GM18861 (cell line): ENCODE measurements at regions not wholly inside any gene's neighbourhood (a gene's known extent, or its start where the extent isn't known, plus 50 kb on each side); places are given as distances from the start of the nearest gene placed in this dataset.

Experiments
- ATAC-seq: cut with Tn5 transposase; IDR thresholded peaks from one replicate; pipeline ENCODE4 v1.9.1; 2021; ENCODE audit not compliant: unreplicated experiment

DNA sequence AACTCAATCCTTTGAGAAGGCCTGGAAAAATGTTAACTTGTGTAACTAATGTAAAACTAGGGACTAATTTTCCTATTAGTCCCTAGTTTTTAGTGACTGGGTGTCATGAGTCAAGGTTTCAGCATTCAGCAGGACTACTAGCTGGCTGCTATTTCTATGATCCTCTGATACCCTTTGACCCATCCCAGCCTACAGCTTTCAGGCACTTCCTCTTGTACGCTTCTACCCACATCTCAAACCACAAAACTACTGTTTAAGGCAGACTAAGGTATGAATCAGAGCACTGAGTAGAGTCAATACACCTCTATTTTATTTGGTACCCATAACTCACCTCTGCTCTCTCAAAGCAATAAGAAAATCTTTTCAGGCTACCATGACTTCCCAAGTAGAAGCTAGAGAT lies 809.6 kb downstream of the PDHA2 start:
- no peak for ATAC-seq

DNA sequence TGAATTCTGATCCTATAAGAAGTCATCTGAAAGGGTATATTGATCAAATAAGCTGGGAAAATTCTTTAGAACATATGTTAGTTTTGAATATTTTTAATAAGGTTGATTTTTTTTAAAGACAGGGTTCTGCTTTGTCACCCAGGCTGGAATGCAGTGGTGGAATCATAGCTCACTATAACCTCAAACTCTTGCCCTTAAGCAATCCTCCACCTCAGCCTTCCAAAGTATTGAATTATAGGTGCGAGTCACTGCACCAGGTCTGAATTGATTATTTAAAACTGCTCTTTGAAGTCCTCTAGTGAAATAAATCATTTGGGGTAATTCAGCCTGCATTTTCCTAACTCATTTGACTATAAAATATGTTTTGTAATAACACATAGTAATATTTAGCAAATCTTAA lies 812.3 kb downstream of the PDHA2 start:
- ATAC-seq: no peak

DNA sequence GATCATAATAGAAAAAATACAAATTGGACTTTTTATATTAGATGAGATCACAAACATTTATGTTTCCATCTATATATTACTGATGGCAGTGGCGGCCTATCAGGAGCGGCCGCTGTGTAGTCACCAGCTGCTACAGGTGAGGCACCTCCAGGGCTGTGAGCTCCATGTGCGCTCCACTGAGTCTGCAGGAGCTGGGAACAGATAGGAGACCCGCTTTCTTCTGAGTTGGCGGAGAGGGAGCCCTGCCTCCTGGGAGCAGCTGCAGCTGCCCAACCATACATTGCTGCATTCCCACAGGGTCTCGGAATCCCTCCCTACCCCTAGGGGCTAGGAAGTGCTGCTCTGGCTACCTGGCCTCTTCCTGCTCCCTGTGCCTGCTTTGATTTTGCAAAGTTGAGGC lies 812.9 kb downstream of the PDHA2 start:
- ATAC-seq: no peak

DNA sequence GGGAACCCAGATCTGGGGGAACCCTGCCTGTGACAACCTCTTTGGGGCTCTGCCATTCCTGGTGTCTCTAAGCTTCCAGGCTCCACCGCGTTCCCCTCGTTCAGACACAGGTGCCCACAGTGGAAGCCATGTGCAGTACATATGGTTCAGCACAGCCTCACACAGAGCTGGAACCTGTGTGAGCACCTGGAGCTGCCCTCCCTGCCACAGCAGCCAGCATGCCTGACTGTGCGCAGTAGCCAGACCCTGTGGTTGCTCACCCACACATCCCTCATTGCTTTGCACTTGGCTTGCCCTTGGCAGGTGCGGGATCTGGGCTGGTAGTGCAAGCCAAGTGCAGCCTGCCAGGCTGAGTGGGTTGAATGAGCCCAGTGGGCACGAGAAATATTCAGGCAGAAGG lies 814.2 kb downstream of the PDHA2 start:
- no peak for ATAC-seq

DNA sequence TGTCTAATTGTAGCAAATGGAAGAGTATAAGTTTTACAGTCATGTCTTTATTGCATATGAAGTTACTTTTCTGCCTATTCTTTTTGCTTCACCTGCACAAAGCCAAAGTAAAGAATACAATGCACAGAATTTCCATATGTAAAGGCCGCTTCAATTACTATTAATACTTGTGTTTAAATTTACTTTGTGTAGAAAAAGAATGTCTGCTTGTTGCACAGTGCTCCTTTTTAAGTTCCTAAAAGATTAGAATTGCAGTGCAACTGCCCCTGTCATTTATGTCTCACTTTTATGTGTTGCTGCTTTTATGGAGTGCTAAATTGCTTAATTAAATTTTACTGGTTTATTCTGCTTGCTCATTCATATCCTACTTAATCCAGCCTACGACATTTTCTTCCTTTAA lies 830.5 kb downstream of the PDHA2 start:
- no peak for ATAC-seq

DNA sequence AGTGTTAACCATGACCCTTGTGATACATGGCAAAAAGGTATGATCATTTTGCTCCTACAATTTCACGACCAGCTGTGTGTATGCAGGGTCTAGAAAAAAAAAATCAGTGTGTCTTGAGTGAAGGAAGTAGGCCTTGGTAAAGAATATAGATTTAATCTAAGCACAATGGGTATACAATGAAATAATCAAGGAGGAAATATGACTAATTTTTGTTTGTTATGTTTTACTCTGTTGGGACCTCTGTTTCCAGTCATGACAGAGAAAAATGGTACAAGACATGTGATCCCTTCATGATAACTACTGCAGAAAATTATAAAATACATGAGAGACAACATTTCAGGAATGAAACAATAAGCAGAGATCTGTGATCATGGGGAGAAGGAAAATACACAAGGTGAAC lies 835.5 kb downstream of the PDHA2 start:
- ATAC-seq: no peak

DNA sequence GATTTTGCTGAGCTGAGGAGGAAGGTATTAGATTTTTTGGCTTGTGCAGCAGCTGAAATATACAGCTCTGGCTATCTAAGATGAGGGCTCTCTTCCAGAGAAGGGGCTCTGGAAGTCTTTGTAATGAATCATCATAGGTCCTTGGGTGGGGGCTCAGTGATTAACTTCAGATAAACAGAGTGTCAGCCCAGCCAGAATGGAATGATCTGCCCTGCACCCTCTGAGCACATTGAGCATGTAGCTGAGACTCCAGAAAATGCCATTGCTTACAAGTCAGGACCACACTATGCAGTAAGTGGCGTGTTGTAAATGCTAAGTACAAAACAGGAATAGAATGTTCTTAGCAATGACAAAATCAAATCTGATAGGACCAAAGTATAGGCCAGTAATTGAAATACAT lies 836.0 kb downstream of the PDHA2 start:
- ATAC-seq: no peak

DNA sequence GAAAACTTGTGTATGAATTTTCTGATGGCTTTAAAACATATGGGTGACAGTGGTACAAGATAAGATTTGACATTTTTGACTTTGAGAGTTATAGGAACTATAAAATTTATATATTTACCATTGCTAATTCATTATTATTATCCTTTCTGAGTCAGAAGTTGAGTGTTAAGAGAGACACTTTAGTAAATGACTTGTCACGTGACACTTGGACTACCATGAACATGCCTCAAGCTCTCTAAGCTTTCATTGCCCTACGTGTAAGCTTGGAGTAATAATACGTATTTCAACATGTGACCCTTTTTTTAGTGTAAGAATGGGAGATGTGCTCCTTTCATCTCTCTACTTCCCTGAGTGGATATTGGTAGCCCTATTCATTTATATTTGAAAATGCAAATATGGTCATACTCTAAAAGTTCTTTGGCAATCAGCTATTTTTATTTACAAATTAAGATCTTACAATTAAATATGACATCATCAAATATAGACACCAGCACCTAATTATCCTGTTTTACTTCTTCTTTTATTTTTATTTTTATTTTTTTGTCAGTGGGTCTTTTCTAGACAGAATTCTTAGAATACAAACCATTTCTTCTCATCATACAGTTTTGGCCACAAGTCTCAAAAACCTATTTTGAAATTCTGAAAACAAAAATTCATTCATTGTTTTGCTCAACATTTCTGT lies 837.0 kb downstream of the PDHA2 start:
- ATAC-seq: no peak

DNA sequence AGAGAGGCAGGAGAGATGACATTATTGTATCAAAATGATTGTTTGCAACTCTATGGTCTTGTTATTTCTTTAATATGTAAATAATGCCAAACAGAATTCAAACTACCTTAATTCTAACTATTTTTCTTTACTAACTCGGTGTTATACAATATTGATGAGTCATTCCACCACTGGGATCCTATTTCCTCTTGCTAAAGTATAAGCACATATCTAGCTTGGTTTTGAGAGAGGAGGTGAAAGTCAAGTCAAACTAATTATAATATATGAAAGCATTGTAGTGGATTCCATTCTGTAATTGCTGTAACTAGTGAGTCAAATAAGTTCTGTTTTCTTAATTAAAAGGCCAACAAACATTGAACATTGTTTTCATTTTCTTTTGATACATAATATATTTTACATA lies 837.6 kb downstream of the PDHA2 start:
- no peak for ATAC-seq

DNA sequence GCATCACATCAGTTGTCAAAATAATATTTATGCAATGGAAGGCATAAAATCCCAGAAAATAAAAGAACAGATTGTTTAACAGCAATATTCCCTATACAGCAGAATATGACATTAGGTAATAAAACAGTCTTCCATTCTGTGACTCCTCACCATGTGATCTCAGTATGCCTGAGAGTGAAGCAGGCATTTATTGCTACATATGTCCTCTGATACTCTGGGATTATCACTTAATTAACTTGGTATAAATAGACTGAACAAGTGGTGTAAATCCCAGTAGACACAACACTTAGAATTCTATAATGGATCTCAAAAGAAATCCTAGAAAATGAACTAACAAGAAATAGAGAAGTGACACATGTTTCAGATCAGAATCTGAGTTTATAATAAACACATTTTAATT lies 841.3 kb downstream of the PDHA2 start:
- ATAC-seq: no peak

DNA sequence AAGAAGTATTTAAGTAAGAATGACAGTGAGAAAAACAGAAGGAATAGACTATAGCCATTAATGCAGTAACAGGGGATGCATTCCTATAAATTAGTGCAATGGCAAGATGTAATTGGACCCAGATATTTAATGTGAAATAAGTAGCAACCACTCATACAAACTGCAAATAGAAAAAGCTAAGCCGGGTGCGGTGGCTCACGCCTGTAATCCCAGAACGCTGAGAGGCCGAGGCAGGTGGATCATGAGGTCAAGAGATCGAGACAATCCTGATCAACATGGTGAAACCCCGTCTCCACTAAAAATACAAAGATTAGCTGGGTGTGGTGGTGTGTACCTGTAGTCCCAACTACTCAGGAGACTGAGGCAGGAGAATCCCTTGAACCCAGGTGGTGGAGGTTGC lies 845.8 kb downstream of the PDHA2 start:
- no peak for ATAC-seq

DNA sequence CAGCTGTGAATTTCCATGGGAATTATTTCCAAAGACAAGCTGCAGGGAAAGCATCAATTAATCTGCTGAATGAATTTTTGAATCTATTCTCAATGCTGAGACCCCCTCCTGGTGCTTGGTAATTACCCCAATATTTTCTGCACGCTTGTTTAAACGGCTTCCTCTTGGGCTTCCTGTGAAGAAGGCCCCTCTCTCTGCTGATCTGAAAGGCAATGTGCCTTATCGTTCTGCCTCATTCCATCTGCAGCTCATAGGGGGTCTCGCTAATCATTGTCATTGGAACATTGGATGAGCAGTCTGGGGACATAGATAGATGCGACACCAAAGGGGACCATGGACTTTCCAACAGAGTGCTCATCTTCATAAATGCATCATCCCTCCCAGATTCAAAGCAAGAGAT lies 851.6 kb downstream of the PDHA2 start:
- no peak for ATAC-seq

DNA sequence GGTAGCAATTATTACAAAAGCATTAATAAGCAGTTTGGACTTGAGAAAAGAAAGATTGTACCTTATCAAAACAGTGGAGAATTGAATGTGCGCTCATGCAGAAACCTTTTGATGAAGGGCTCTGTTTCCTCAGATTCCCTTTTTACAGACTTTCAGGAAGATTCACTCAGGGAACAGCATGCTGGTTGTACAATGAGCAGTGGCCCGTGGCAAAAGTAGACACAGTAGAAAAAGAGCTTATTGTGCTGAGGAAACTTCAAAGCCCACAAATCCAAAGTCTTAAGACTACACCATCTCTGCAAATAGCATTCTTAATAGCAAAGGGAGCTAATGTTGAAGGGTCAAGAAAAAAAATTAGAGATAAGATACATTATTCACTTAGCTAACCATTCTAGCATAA lies 858.9 kb downstream of the PDHA2 start:
- ATAC-seq: no peak

DNA sequence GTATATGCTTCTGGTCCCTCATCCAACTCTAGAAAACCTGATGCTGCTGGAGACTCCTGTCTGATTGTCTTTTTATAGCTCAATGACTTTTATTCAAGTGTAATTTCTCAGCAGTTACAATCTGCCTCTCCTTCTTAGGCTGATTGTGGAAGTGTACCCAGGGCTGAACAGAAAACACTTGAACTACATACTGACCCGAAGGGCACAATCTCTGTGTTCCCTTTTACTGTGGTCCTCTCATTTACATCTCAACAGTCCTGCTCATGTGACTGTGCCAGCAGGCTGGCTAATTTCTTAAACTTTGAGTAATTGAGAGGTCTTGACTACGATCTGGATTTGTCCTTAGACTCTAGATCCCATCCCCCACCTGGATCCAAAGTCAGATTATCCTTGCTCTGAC lies 863.4 kb downstream of the PDHA2 start:
- ATAC-seq: no peak

DNA sequence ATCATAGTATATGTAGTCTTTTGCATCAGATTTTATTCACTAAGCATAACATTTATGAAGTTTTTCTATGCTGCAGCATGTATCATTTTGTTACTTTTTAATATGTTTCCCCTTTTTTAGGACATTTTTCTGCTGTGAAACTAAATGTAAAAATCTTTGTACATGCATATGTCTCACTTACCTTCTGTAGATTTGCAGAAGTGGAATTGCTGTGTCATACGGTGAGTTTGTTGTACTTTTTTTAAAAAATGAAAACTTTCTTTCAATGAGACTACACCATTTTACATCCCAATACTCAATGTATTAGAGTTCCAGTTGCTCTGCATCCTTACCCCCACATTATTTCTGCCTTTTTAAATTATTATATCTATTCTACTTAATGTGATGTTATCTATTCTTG lies 868.9 kb downstream of the PDHA2 start:
- no peak for ATAC-seq

DNA sequence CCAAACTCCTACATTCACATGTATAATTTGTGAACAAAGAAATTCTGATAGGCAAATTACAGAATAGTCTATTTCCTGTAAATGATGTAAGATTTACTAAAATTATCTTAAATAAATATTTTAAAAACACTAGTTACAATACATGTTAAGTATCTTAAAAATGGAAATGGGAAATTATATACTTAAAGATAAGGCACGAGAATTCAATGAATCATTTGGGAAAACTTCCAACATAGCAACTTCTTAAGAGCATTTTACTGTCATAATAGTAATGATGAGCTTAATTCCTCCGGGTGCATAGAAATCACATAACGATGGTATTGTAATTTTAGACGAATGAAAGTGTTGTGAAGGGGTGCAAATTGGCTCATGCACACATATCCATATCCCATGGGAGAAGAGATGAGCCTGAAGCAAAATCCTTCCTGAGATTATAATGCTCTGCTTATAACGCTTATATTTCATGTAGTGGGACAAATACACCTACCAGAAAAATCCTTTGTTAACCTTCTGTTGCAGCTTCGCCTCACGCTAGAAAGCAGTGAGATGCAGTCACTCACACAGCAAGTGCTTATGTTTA lies 873.5 kb downstream of the PDHA2 start:
- no peak for ATAC-seq

DNA sequence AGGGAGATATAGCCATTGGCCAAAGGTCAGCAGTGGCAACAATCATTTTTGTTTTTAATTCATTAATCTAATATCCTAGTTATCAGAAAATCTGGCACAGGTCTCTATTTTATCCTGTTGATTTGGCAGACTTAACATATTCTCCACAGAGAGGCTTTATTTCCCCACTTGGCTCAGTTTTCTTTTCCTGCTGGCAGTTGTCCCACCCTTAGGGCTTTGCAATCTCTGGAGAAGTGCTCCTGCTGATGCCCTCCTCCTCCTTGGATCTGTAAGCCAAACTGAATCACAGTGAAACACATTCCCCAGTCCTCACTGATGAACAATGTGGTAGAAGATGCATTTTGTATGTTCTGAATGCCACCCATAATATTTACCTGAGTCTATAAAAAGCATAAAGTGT lies 889.7 kb downstream of the PDHA2 start:
- ATAC-seq: no peak

DNA sequence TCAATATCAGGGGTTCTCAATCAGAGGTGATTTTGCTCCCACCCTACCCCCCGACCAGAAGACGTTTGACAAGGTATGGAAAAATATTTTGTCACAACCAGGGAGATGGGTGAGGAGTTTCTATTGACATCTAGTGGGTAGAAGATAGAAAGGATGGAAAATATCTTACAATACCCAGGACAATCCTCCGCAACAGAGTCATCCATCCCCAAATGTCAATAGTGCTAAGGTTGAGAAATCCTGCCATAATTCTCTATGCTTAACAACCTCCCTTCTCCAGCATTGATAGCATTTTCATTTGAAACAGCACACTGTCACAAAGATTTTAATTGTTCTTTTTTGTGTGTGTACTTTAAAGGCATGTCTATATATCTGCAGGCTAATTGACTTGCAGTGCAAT lies 890.5 kb downstream of the PDHA2 start:
- ATAC-seq: no peak

DNA sequence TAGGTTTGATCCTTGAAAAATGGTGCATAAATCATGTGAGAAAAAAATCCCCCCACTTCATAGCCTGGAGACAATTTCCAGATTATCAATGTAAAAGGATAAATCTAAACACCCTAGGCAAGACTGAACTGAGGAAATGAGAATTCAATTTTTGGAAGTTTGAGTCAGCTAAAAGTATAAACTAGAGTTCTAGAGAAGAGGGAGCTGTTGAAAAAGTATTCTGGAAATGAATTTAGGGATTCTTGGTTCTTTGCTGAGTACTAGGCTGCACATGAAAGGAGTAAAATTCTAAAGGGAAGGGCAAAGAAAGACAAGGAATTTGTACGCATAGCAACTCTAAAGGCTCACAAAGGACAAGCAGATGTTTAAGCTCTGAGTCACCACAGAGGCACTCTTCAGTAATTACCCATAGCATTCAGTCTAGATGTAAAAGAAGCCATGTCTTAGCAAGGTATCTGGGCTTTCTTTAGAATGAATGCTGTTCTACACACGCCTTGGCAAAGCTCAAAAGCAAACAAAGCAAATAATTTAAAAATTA lies 896.5 kb downstream of the PDHA2 start:
- ATAC-seq: no peak

DNA sequence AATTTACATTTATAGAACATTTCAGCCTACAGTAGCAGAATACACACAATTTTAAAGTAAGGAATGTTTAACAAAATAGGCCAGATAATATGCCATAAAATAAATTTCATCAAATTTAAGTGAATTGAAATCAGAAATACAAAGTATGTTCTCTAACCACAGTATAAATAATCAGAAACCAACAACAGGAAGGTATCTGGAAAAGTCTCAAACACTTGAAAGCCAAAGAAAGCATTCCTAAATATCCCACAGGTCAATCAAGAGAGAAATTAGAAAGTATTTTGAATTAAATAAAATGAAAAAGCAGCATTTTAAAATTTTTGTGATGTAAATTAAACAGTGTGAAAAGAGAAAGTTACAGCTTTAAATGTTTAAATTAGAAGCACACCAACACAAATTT lies 899.2 kb downstream of the PDHA2 start:
- ATAC-seq: no peak

DNA sequence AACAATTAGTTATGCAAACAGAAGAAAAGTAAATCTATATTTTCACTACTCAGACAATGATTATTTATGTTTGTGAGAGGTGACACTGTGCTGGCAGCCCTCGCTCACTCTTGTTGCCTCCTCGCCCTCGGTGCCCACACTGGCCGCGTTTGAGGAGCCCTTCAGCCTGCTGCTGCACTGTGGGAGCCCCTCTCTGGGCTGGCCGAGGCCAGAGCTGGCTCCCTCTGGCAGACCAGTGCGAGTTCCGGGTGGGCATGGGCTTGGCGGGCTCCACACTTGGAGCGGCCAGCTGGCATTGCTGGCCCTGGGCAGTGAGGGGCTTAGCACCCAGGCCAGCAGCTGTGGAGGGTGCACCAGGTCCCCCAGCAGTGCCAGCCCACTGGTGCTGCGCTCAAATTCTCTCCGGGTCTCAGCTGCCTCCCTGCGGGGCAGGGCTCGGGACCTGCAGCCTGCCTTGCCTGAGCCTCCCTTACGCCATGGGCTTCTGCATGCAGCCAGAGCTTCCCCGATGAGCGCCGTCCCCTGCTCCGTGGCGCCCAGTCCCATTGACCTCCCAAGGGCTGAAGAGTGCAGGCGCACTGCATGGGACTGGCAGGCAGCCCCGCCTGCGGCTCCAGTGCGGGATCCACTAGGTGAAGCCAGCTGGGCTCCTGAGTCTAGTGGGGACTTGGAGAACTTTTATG lies 902.6 kb downstream of the PDHA2 start:
- ATAC-seq: no peak

DNA sequence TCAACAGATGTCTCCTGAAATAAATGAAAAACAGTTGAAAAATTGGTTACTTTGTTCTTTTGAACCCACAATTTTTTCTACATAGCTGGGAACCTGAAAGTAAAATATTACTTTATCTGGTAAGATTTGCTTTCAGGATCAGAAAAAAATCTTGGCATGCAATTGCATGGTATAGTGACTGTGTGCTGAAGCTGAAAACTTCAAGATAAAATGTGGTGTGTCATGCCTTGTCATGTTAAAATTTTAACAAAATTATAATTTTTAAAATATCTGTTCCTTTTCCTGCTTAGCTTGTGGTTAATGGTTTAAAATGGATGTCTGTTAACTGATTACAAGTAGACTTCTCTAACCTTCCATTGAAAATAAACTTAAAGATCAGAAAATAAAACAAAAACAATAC lies 904.8 kb downstream of the PDHA2 start:
- no peak for ATAC-seq
